NCI-H128 (cell line): ENCODE measurements at regions not wholly inside any gene's neighbourhood (a gene's known extent, or its start where the extent isn't known, plus 50 kb on each side); places are given as distances from the start of the nearest gene placed in this dataset.
A peak's percentile ranks its signal among the peaks of the same experiment; 100 is the strongest.

Experiments used
- DNase-seq: peaks from one replicate; lab custom pipeline; 2025; ENCODE audit not compliant: unreplicated experiment; lab: John Stamatoyannopoulos, UW

DNA sequence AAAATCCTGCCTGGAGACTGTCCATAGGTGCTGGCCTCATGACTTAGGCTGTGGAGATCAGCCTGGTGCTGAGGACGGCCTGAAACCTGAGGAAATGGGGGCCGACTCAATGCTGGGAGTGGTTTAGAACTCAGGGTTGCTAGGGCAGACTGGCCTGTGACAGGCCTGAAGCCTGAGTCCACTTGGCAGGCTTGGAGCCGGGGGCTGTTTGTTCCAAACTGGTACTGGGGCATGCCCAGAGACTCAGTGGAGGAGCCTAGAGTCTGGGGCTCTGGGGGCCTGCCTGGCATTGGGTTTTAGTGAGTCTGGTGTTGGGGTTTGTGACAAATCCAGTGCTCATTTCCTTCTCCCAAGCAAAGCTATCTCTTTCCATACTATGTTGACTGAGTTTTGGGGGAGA is 489.7 kb upstream of the CNKSR2 start:
- no peak for DNase-seq

- DNase-seq = no peak
Observed at GRCh38 chrX:20863649-20864048, 510.6 kb upstream of the CNKSR2 start.

GRCh38 chrX:20861113-20861512 is 513.1 kb upstream of the CNKSR2 start:
- no peak for DNase-seq

DNA sequence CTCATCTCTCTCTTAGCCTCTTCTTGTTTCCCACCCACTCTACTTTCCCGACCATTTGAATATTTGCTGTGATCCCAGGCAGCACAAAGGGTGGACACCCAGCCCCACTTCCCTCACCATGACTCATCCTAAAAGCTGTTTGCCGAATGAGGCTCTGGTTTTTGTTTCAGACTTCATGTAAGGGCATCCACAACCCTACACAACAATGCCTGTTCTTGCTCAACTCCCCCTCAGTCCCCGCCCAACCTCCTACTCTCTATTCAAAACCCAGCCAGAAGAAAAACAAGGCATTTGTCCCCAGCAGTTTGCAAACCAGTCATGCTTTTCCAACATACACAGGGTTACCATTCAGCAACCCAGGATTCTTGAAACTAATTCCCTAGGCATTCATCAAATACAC is 516.5 kb upstream of the CNKSR2 start:
- no peak for DNase-seq

GRCh38 chrX:20838477-20838876 is 535.7 kb upstream of the CNKSR2 start:
- DNase-seq = no peak

DNA sequence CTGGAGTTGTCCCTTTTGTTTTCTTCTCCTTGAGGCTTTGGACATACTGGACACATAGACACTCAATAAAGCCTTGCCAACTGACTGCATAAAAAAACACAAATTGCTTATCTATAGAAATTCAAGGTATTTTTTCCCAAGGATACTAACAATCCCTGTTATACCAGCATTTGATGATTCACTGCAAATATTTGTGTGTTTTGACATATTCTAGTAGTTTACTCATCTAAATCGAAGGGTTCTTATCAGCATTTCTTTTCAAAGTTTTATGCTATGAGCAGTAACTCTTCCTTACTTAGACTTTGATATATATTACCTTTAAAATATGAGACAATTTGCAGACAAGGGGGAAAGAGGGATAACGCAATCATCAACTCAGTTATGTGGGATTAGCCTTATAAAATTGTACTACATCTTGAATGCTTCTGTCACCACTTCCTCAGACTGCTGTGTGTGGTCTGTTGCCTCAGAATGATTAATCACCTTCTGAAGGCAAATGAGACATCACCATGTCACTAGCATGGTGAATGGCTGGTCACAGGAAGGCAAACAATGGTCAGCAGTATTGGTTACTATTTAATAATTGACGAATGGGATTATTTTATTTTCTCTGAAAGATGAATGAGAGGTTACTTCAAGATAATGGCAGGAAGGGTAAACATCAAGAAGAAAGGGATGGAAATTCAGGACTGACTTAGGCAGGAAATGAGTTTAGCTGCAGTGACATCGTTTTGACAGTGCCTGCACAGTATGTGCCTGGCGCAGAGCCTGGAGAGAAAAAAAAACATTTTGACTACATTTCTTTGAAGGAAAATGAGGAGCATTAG is 544.3 kb upstream of the CNKSR2 start:
- no peak for DNase-seq

DNA sequence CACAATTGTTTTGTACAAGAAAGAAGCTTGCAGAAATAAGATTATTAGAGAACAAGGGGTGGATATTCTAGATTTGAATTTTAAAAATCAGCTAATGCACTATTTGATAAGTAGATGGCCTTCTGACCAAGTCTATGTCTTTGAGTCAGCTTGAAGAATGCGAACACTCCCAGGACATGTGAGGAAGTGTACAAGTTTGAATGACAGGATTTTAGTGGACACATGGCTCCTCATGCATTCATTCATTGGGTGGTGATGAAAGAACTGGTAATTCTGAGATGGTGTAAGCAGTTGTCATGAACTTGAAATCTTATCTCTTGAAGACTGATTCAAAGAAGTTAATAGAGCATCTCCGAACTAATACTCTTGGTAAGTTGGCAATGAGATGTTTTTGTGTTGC is 548.2 kb upstream of the CNKSR2 start:
- DNase-seq = no peak

DNA sequence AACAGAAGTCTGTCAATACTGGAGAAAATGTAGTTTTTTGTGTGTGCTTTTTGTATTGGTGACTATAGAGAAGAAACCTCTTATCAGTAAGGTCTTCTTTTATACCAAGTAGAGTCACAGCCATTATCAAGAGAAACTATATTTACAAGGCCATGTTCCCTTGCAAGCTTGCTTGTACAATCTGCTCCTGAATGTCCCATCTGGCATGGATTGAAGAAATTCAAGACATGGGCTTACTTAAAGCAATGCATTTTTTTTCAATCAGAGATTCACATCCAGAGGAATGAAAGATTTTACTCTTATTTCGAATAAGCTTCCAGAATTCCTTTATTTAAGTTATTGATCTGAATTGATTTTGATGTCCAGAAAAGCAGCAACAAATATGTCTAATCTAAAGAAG is 537.3 kb upstream of the RPS6KA3 start:
- no peak for DNase-seq

DNA sequence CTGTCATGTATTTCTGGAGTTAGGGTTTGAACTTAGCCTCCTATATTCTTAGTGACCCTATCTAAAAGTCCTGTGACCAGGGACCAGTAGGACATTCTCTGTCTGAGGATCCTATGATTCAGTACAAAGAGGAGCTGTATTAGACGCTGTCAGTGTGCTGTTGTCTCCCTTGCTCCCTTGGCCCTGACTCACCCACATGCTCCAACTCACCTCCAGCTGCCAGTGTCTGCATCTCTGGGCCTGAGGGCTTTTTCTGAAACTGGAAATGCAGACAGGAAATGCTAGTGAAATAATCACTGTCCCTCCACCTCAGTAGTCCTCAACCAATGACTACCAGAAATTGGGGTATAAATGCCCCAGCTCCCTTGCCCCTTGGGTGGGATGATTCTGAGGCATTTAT is 535.3 kb upstream of the RPS6KA3 start:
- DNase-seq = no peak

- no peak for DNase-seq
Observed at GRCh38 chrX:20796450-20796849, 529.7 kb upstream of the RPS6KA3 start.

DNA sequence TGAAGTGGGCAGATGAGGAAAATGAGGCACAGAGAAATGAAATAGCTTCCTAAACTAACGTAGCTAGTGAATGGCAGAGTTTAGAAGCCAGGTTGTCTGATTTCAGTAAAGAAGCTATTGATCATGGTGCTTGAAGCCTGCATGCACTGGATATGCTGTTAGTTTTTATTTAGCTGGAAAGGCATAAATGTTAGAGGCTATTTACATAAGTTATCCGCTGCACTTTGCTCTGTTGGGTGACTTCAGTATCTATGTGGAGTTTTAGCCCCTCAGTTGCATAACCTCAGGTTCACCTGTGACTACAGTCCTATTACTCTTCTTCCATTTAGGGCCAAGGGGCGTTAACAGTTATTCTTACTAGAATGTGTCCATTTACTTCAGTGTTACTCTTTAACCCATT is 522.4 kb upstream of the RPS6KA3 start:
- DNase-seq = no peak

GRCh38 chrX:20767346-20767745 is 500.6 kb upstream of the RPS6KA3 start:
- no peak for DNase-seq

DNA sequence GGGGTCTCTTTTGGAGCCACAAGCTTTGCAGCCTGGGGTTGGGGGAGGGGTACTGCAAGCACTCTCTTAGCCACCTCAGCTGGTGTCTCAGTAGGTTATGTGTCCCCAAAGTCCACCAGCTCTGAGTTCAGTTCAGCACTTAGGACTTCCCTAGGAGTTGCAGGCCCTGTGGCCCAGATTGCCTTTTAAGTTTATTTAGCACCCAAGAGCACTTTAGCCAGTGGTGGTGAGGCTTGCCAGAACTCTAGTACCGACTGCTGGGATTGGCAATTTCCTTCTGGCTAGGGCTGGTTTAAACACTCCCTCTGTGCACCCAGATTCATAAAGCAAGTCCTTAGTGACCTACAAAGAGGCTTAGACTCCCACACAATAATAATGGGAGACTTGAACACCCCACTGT is 489.9 kb upstream of the RPS6KA3 start:
- DNase-seq = no peak

DNA sequence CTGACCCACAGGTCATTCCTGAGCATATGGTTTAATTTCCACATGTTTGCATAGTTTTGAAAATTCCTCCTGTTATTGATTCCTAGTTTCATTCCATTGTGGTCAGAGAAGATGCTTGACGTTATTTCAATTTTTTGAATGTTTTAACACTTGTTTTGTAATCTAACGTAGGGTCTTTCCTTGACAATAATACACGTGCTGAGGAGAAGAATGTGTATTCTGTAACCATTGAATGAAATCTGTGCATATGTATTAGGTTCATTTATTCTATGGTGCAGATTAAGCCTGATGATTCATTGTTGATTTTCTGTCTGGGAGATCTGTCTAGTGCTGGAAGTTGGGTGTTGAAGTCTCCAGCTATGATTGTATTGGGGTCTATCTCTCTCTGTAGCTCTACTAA is 486.4 kb upstream of the RPS6KA3 start:
- DNase-seq = no peak

DNA sequence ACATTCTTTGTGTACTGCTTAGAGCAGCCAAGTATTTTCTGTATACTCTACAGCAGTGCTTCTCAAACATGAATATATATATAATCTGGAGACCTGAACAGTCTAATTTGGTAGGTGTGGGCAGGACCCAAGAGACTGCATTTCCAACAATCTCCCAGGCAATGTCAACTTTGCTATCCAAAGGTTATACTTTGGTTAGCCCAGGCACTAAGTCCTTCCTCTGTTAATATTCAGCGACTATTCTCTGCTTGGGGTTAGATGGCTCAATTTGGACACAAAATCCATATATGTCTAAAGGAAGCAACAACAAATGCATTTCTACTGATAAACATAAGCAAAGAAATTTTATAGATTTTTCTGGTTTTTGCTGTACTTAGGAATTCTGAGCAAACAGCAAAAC is 480.0 kb upstream of the RPS6KA3 start:
- DNase-seq = no peak

DNA sequence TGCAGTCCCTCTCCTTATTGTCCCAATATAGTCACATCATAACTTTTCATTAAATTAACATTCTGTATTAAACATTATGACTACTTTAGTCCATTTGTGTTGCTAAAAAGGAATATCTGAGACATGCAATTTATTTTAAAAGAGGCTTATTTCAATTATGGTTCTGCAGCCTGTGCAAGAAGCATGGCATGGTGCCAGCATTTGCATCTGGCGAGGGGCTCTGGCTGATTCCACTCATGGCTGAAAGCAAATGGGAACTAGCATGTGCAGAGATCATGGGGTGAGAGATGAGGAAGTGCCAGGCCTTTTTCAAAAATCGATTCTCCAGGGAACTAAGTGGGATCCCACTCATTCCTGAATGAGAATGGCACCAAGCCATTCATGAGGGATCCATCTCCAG is 476.3 kb upstream of the RPS6KA3 start:
- peak; percentile 0 for DNase-seq

DNA sequence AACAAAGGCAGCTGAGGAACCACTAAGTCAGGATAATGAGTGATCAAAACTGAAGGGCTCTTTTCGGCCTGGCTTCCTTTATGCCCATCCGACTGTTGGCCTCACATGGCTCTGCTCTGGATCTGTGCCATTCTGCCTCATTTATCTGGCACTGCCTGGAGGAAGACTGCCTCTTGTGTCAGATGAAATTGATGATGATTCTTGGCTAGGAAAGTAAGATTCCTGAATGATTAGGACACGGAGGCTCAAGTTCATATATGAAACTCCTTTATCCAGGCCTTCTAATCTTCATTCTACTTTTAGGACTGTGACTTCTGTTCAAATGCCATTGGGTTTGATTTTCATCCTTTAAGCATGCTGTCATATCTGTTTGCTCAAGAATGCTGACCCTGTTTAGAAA is 475.4 kb upstream of the RPS6KA3 start:
- no peak for DNase-seq

DNA sequence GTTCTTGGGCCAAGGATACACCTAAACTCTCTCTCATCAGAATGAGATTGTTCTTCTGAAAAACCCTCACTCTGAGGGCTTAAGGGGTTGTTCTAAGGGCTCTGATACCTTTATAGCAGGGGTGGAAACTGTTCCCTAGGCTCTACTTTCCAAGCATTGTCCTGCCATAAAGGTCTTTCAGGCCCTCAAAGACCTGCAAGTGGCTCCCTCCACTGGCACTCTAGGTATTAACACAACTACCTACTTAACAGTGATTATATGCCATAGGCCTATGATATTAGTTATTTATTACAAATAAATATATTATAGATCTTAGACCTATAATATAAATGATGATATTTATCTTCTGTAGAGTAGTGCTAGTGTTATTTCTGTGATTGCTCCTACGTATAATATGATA is 473.7 kb upstream of the RPS6KA3 start:
- no peak for DNase-seq

DNA sequence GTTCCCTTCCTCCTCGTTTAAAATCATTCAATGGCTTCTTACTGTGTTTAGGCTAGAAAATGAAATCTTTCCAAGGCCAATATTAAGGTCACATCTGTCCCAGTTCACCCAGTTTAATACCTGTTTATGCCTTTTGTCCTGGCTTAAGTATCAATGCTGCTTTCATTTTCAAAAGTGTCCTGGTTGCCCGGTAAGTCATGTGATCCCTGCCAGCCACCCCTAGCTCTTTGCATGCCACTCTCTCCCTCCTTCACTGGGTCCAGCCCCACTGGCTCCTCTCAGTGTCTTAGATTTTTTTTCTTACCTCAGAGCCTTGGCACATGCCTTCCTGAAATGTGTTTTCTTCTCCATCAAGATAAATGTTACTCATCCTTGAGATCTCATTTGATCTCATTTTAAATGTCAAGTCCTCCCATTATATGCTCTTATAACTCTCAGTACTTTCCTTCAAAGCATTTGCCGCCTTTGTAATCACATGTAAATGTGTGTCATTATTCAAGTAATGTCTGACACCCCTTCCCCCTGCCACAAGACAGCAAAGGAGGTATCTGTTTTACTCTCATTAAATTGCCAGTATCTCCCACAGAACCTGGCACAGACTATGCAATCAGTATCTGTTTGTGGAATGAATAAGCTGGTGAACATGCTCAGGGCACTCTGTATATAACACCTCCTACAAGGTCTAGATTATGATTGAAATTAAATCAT is 472.5 kb upstream of the RPS6KA3 start:
- DNase-seq = no peak

GRCh38 chrX:20729416-20729815 is 462.7 kb upstream of the RPS6KA3 start:
- DNase-seq = no peak

GRCh38 chrX:20727447-20727846 is 460.7 kb upstream of the RPS6KA3 start:
- DNase-seq = no peak

- no peak for DNase-seq
Observed at GRCh38 chrX:20720954-20721626, 454.4 kb upstream of the RPS6KA3 start.
